GM23338 (cell line): ENCODE measurements at regions not wholly inside any gene's neighbourhood (a gene's known extent, or its start where the extent isn't known, plus 50 kb on each side); places are given as distances from the start of the nearest gene placed in this dataset.
"Not testable (repeated sequence)": the region's sequence is repeated elsewhere in the genome, so short reads cannot be mapped to it uniquely, and the experiment has no call there.

ENCODE experiments used
- CREB1 ChIP-seq: fragments of 250-450 bp; sonication (Bioruptor Pico); IDR thresholded peaks from 2 replicates; pipeline ENCODE4 v1.5.0; 2020; ENCODE audit warnings: low read depth, mild to moderate bottlenecking, moderate library complexity
- CTCF ChIP-seq, 2 experiments: fragments of 200-600 bp in 1 of 2; sonication (generic) in 1 of 2; conservative IDR thresholded peaks; 2 replicates each; pipeline versions ENCODE4 v1.5.1 to v1.6.1; 2016 to 2017; ENCODE audit warnings: antibody characterized with exemption in 2 of 2, low read depth in 2 of 2, mild to moderate bottlenecking in 2 of 2, moderate library complexity in 1 of 2
- ETS1 ChIP-seq: IDR thresholded peaks from 2 replicates; pipeline ENCODE4 v1.6.1; 2016; ENCODE audit warnings: antibody characterized with exemption
- EZH2 ChIP-seq: fragments of 200-600 bp; sonication (generic); IDR thresholded peaks from one replicate; pipeline ENCODE4 v1.8.0; 2017; ENCODE audit warnings: antibody characterized with exemption, mild to moderate bottlenecking, low read depth; ENCODE audit not compliant: unreplicated experiment
- EZH2phosphoT487 ChIP-seq: fragments of 200-600 bp; sonication (generic); IDR thresholded peaks from one replicate; pipeline ENCODE4 v1.8.1; 2018; ENCODE audit warnings: antibody characterized with exemption; ENCODE audit not compliant: unreplicated experiment
- JUNB ChIP-seq: IDR thresholded peaks from one replicate; pipeline ENCODE4 v1.6.1; 2016; ENCODE audit warnings: antibody characterized with exemption; ENCODE audit not compliant: unreplicated experiment
- NANOG ChIP-seq: IDR thresholded peaks from 2 replicates; pipeline ENCODE4 v1.6.1; 2016; ENCODE audit warnings: antibody characterized with exemption, borderline replicate concordance
- POLR2AphosphoS5 ChIP-seq: IDR thresholded peaks from 2 replicates; pipeline ENCODE4 v1.6.1; 2016; ENCODE audit warnings: antibody characterized with exemption, low read depth
- REST ChIP-seq: IDR thresholded peaks from one replicate; pipeline ENCODE4 v1.6.1; 2018; ENCODE audit warnings: antibody characterized with exemption; ENCODE audit not compliant: unreplicated experiment
- ZNF114 ChIP-seq: fragments of 250-450 bp; sonication (Bioruptor Pico); IDR thresholded peaks from 2 replicates; pipeline ENCODE4 v1.5.0; 2020; ENCODE audit warnings: mild to moderate bottlenecking, moderate library complexity

GRCh38 chr9:115692868-115693267, 460.7 kb upstream of the PAPPA start:
- TF ChIP-seq CTCF (conservative IDR thresholded peaks at IDR 0.05; ENCODE audit: low read depth in 2 of 2); POLR2AphosphoS5; EZH2phosphoT487; CREB1 (CRISPR knock-in tag); REST; EZH2; JUNB; NANOG; ZNF114; ETS1: not testable (repeated sequence)
